SK-N-SH (cell line): ENCODE measurements at regions not wholly inside any gene's neighbourhood (a gene's known extent, or its start where the extent isn't known, plus 50 kb on each side); places are given as distances from the start of the nearest gene placed in this dataset.

Experiments
- CTCF ChIA-PET: fragments of 300-600, 350-600 bp; formaldehyde crosslinking; extraction: SDS; loops from one replicate; lab custom pipeline; 2021; lab: Yijun Ruan, JAX
- POLR2A ChIA-PET: fragments of 350-600 bp; sonication (Branson Sonifier 250); formaldehyde crosslinking; extraction: SDS; loops from one replicate; lab custom pipeline; 2020; ENCODE audit warnings: antibody characterized with exemption, inconsistent platforms; lab: Yijun Ruan, JAX
- DNase-seq: peaks from one replicate; pipeline ENCODE4 v3.0.0; 2012
- H2AFZ ChIP-seq: fragments of 200-600 bp; sonication (generic); 2 replicates; pipeline ENCODE4 v1.8.1; 2016; ENCODE audit warnings: antibody characterized with exemption, mild to moderate bottlenecking, low read depth
- H3F3A ChIP-seq: fragments of 200-600 bp; sonication (generic); replicated peaks from 2 replicates; pipeline ENCODE3; 2016; ENCODE audit warnings: antibody characterized with exemption, mild to moderate bottlenecking; ENCODE audit not compliant: insufficient read depth
- H3K27ac ChIP-seq, 2 experiments: fragments of 200-500 bp in 1 of 2; fragments of 200-600 bp in 1 of 2; sonication (Bioruptor generic) in 1 of 2; sonication (generic), shearing (Covaris generic) in 1 of 2; 2 replicates each; pipeline versions ENCODE4 v1.5.1 to v1.6.1; 2014 to 2016; ENCODE audit warnings: low read depth in 2 of 2, inconsistent platforms in 1 of 2, low read length in 1 of 2, mild to moderate bottlenecking in 1 of 2, mixed read lengths in 1 of 2
- H3K27me3 ChIP-seq: fragments of 200-600 bp; sonication (generic), shearing (Covaris generic); 2 replicates; pipeline ENCODE4 v1.6.1; 2016; ENCODE audit warnings: mixed run types; ENCODE audit not compliant: insufficient read depth
- H3K36me3 ChIP-seq, 2 experiments: fragments of 200-500 bp in 1 of 2; fragments of 200-600 bp in 1 of 2; sonication (Bioruptor generic) in 1 of 2; sonication (generic) in 1 of 2; replicated peaks in 1 of 2; 2 replicates each; pipeline versions ENCODE3 to v1.5.1; 2014 to 2016; ENCODE audit warnings: low read length in 1 of 2, mild to moderate bottlenecking in 1 of 2; ENCODE audit not compliant: insufficient read depth in 2 of 2, control insufficient read depth in 1 of 2
- H3K4me1 ChIP-seq, 2 experiments: fragments of 200-500 bp in 1 of 2; fragments of 200-600 bp in 1 of 2; sonication (Bioruptor generic) in 1 of 2; sonication (generic), shearing (Covaris generic) in 1 of 2; 2 replicates each; pipeline versions ENCODE4 v1.5.1 to v1.6.1; 2014 to 2016; ENCODE audit warnings: low read depth in 1 of 2, low read length in 1 of 2, mixed run types in 1 of 2; ENCODE audit not compliant: insufficient read depth in 2 of 2, control insufficient read depth in 1 of 2
- H3K4me2 ChIP-seq: fragments of 200-600 bp; sonication (generic), shearing (Covaris generic); 2 replicates; pipeline ENCODE4 v1.6.1; 2017; ENCODE audit warnings: mixed run types
- H3K4me3 ChIP-seq, 2 experiments: fragments of 200-500 bp in 1 of 2; fragments of 200-600 bp in 1 of 2; sonication (Bioruptor generic) in 1 of 2; sonication (generic), shearing (Covaris generic) in 1 of 2; 2 replicates each; pipeline versions ENCODE4 v1.5.1 to v1.8.1; 2014 to 2016; ENCODE audit warnings: low read depth in 2 of 2, inconsistent platforms in 1 of 2, low read length in 1 of 2, mild to moderate bottlenecking in 1 of 2, mixed read lengths in 1 of 2, moderate library complexity in 1 of 2
- H3K79me2 ChIP-seq: fragments of 200-600 bp; sonication (generic); 2 replicates; pipeline ENCODE4 v1.8.1; 2017; ENCODE audit warnings: mild to moderate bottlenecking; ENCODE audit not compliant: insufficient read depth
- H3K9ac ChIP-seq: fragments of 200-600 bp; sonication (generic); 2 replicates; pipeline ENCODE4 v1.6.1; 2017; ENCODE audit warnings: mixed run types
- H3K9me2 ChIP-seq: fragments of 200-600 bp; sonication (generic); 2 replicates; pipeline ENCODE4 v1.6.1; 2017; ENCODE audit warnings: mixed run types
- H3K9me3 ChIP-seq: fragments of 200-600 bp; sonication (generic); 2 replicates; pipeline ENCODE4 v1.6.1; 2017; ENCODE audit warnings: mixed run types, mild to moderate bottlenecking, moderate library complexity
- H4K20me1 ChIP-seq: fragments of 200-600 bp; sonication (generic); 2 replicates; pipeline ENCODE4 v1.6.1; 2017; ENCODE audit warnings: mild to moderate bottlenecking, mixed run types; ENCODE audit not compliant: insufficient read depth
- EP300 ChIP-seq, 2 experiments: IDR thresholded peaks; 2 replicates each; pipeline versions ENCODE4 v1.4.0 to v1.6.1; 2012; ENCODE audit warnings: borderline replicate concordance in 1 of 2, low read depth in 1 of 2, low read length in 1 of 2
- FOSL2 ChIP-seq: IDR thresholded peaks from 2 replicates; pipeline ENCODE4 v1.4.0; 2012; ENCODE audit warnings: low read depth, mild to moderate bottlenecking, moderate library complexity, borderline replicate concordance
- FOXJ3 ChIP-seq: sonication (generic); formaldehyde crosslinking; IDR thresholded peaks from 2 replicates; pipeline ENCODE4 v1.5.1; 2020; ENCODE audit warnings: mild to moderate bottlenecking, missing genetic modification reagents
- IRF3 ChIP-seq: fragments of 150-350 bp; IDR thresholded peaks from 2 replicates; pipeline ENCODE4 v1.6.1; 2016; ENCODE audit warnings: mild to moderate bottlenecking, low read depth, low read length
- MAX ChIP-seq: IDR thresholded peaks from 2 replicates; pipeline ENCODE4 v1.4.0; 2012; ENCODE audit warnings: low read depth
- MXI1 ChIP-seq: IDR thresholded peaks from 2 replicates; pipeline ENCODE4 v1.6.1; 2012; ENCODE audit warnings: mild to moderate bottlenecking, low read depth, low read length, improper control_type of control experiment
- NFIC ChIP-seq: IDR thresholded peaks from 2 replicates; pipeline ENCODE4 v1.4.0; 2012; ENCODE audit warnings: borderline replicate concordance
- NRF1 ChIP-seq: IDR thresholded peaks from 2 replicates; pipeline ENCODE4 v1.6.1; 2012; ENCODE audit warnings: low read depth, mild to moderate bottlenecking, low read length
- PBX3 ChIP-seq: IDR thresholded peaks from 2 replicates; pipeline ENCODE4; 2012
- REST ChIP-seq: IDR thresholded peaks from 2 replicates; pipeline ENCODE4 v1.6.1; 2012; ENCODE audit warnings: mild to moderate bottlenecking, low read depth, low read length, moderate library complexity
- RXRA ChIP-seq: IDR thresholded peaks from 2 replicates; pipeline ENCODE4 v1.4.0; 2012; ENCODE audit warnings: low read depth, mild to moderate bottlenecking, borderline replicate concordance
- SMC3 ChIP-seq: IDR thresholded peaks from 2 replicates; pipeline ENCODE4 v1.6.1; 2012; ENCODE audit warnings: low read depth, low read length, improper control_type of control experiment
- TAF1 ChIP-seq: IDR thresholded peaks from 2 replicates; pipeline ENCODE4 v1.6.1; 2012; ENCODE audit warnings: low read depth, mild to moderate bottlenecking, low read length, moderate library complexity, borderline replicate concordance
- TCF12 ChIP-seq: IDR thresholded peaks from 2 replicates; pipeline ENCODE4 v1.4.0; 2012
- USF1 ChIP-seq: IDR thresholded peaks from 2 replicates; pipeline ENCODE4 v1.4.0; 2012; ENCODE audit warnings: low read depth, borderline replicate concordance
- USF2 ChIP-seq: fragments of 150-350 bp; IDR thresholded peaks from 2 replicates; pipeline ENCODE4 v1.6.1; 2017; ENCODE audit warnings: antibody characterized with exemption, low read length, low read depth, borderline replicate concordance
- YY1 ChIP-seq: IDR thresholded peaks from 2 replicates; pipeline ENCODE4 v1.4.0; 2012; ENCODE audit warnings: low read depth, mild to moderate bottlenecking
- WGBS: methylation state at CpG from one replicate; pipeline ENCODE4 v1.1.6; 2017; ENCODE audit warnings: low lambda C conversion rate; 5-methylcytosine and 5-hydroxymethylcytosine counted together

GRCh38 chr1:100626397-100626796 is 88.5 kb downstream of the GPR88 start:
- H3K79me2 ChIP-seq: no peaks in the 10 kb centered on the region
- H3K4me1 ChIP-seq: peaks cover 0 to 48% of the 10 kb centered on the region in 2 experiments
- CTCF ChIA-PET: interaction anchor here (1.0 kb wide), 1 partner anchor 167 kb away, joined by 3 read pairs; no protein-coding TSS in a partner anchor
- no peaks in the 10 kb centered on the region for H4K20me1 ChIP-seq
- H3K36me3 ChIP-seq: no peaks in the 10 kb centered on the region
- TF ChIP-seq FOXJ3 (no peak), MXI1 (no peak), TCF12 (0 out of 2 replicates have a peak, but pooled peaks have one; percentile 13), SMC3 (no peak), EP300 (IDR thresholded peaks at IDR 0.05; ENCODE audit: borderline replicate concordance in 1 of 2, low read depth in 1 of 2, low read length in 1 of 2) (no peak), USF1 (no peak), YY1 (no peak), RXRA (no peak), NRF1 (no peak), PBX3 (peak; percentile 40; the same call in 1 of the 2 replicates), TAF1 (no peak)
- POLR2A ChIA-PET: no interaction called here
- no peak overlapping the region; the same call in 1 of the 2 replicates for H2AFZ ChIP-seq
- H3K4me2 ChIP-seq: peak overlapping the region; percentile 22; the same call in 1 of the 2 replicates
- WGBS: 88% methylated on average over 3 of the region's 3 CpGs
- no peaks in the 10 kb centered on the region for H3K9me3 ChIP-seq
- peaks cover 45% of the 10 kb centered on the region for H3F3A ChIP-seq
- H3K4me3 ChIP-seq: no peak overlapping the region
- DNase-seq: no peak
- no peaks in the 10 kb centered on the region for H3K27me3 ChIP-seq
- H3K9ac ChIP-seq: peak overlapping the region; percentile 45
- H3K9me2 ChIP-seq: no peaks in the 10 kb centered on the region
- H3K27ac ChIP-seq: peak overlapping the region in 1 of 2 experiments; percentile 85; a peak in 3 of 4 replicates

- Histone ChIP-seq H3F3A (peaks cover 44% of the 10 kb centered on the region), H3K9me2 (no peaks in the 10 kb centered on the region), H3K4me2 (peak overlapping the region; percentile 22), H3K27me3 (no peaks in the 10 kb centered on the region), H3K36me3 (no peaks in the 10 kb centered on the region), H3K79me2 (no peaks in the 10 kb centered on the region), H2AFZ (peak overlapping the region; percentile 29; the same call in 1 of the 2 replicates), H3K27ac (peak overlapping the region; percentile 50 to 85; a peak in 3 of 4 replicates), H3K4me1 (peaks cover 0 to 43% of the 10 kb centered on the region in 2 experiments), H3K9me3 (no peaks in the 10 kb centered on the region)
- POLR2A ChIA-PET: no interaction called here
- WGBS: 32% methylated on average over 5 of the region's 5 CpGs
- no peak for DNase-seq
- TF ChIP-seq REST (no peak), MAX (no peak), IRF3 (no peak), TAF1 (no peak), SMC3 (no peak), FOSL2 (peak; percentile 37; the same call in 1 of the 2 replicates), USF2 (no peak), TCF12 (peak; percentile 38; the same call in 1 of the 2 replicates), EP300 (IDR thresholded peaks at IDR 0.05; ENCODE audit: borderline replicate concordance in 1 of 2, low read depth in 1 of 2, low read length in 1 of 2) (no peak; a peak in 1 of 4 replicates), NRF1 (no peak), NFIC (peak; percentile 21; the same call in 1 of the 2 replicates), RXRA (0 out of 2 replicates have a peak, but pooled peaks have one; percentile 4)
- TF ChIP-seq, all 33 proteins: peak for 4
- Histone ChIP-seq H3K4me3 (no peak overlapping the region), H4K20me1 (no peaks in the 10 kb centered on the region), H3K9ac (peak overlapping the region; percentile 49)
- CTCF ChIA-PET: interaction anchor here (1.0 kb wide), 1 partner anchor 168 kb away, joined by 3 read pairs; no protein-coding TSS in a partner anchor
Measured at GRCh38 chr1:100627054-100627716, 89.2 kb downstream of the GPR88 start.
